Fibroblast of lung (primary cell): ENCODE measurements at regions not wholly inside any gene's neighbourhood (a gene's known extent, or its start where the extent isn't known, plus 50 kb on each side); places are given as distances from the start of the nearest gene placed in this dataset.

ENCODE experiments used
- EZH2 ChIP-seq: IDR thresholded peaks from 2 replicates; pipeline ENCODE4 v1.5.1; 2012; ENCODE audit warnings: low read length, control low read depth, mild to moderate bottlenecking; ENCODE audit errors: missing control alignments
- TF ChIP-seq, protein P1 (sequence below), 2 donors: IDR thresholded peaks in 1 of 2; conservative IDR thresholded peaks in 1 of 2; 1 replicate in 1 of 2; 2 replicates in 1 of 2; pipeline ENCODE4 v1.5.1; 2011 to 2012; ENCODE audit warnings: low read length in 2 of 2, control low read depth in 1 of 2, inconsistent platforms in 1 of 2, low read depth in 1 of 2, mild to moderate bottlenecking in 1 of 2

DNA sequence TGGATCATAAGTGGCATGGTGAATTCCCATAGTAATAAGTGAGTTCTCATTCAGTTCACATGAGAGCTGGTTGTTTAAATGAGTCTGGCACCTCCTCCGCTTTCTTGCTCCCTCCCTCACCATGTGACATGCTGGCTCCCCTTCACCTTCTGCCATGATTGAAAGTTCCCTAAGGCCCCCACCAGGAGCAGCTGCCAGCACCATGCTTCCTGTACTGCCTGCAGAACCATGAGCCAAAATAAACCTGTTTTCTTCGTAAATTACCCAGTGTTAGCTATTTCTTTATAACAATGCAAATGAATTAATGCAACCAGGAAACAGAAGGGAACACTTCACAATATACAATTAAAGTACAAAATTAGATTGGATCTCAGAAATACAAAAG is 257.0 kb downstream of the MREG start:
- TF ChIP-seq EZH2 = no peak
- TF ChIP-seq, protein P1, sequence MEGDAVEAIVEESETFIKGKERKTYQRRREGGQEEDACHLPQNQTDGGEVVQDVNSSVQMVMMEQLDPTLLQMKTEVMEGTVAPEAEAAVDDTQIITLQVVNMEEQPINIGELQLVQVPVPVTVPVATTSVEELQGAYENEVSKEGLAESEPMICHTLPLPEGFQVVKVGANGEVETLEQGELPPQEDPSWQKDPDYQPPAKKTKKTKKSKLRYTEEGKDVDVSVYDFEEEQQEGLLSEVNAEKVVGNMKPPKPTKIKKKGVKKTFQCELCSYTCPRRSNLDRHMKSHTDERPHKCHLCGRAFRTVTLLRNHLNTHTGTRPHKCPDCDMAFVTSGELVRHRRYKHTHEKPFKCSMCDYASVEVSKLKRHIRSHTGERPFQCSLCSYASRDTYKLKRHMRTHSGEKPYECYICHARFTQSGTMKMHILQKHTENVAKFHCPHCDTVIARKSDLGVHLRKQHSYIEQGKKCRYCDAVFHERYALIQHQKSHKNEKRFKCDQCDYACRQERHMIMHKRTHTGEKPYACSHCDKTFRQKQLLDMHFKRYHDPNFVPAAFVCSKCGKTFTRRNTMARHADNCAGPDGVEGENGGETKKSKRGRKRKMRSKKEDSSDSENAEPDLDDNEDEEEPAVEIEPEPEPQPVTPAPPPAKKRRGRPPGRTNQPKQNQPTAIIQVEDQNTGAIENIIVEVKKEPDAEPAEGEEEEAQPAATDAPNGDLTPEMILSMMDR (conservative IDR thresholded peaks at IDR 0.05 in 1 of 2, IDR thresholded peaks at IDR 0.05 in 1 of 2; ENCODE audit: low read depth in 1 of 2, low read length in 2 of 2) = no peak
